Left ventricle myocardium inferior (tissue), 1 donor: ENCODE measurements at regions not wholly inside any gene's neighbourhood (a gene's known extent, or its start where the extent isn't known, plus 50 kb on each side); places are given as distances from the start of the nearest gene placed in this dataset.

Source experiments
- DNase-seq: peaks from one replicate; pipeline ENCODE4 v3.0.0-alpha.2; 2020
- H3K27ac ChIP-seq: fragments of 200-600 bp; replicated peaks from 2 replicates; pipeline ENCODE4 v1.8.0; 2021
- H3K27me3 ChIP-seq: fragments of 200-600 bp; 2 replicates; pipeline ENCODE4 v1.8.0; 2021; ENCODE audit warnings: low read depth
- H3K36me3 ChIP-seq: fragments of 200-600 bp; 2 replicates; pipeline ENCODE4 v1.8.0; 2021
- H3K4me1 ChIP-seq: fragments of 200-600 bp; 2 replicates; pipeline ENCODE4 v1.8.0; 2021
- H3K4me3 ChIP-seq: fragments of 200-600 bp; 2 replicates; pipeline ENCODE4 v1.8.0; 2021; ENCODE audit warnings: mild to moderate bottlenecking, moderate library complexity
- H3K9me3 ChIP-seq: fragments of 200-600 bp; replicated peaks from 2 replicates; pipeline ENCODE4 v1.8.0; 2021
- CTCF ChIP-seq: fragments of 200-600 bp; IDR thresholded peaks from 2 replicates; pipeline ENCODE4 v1.8.0; 2021; ENCODE audit warnings: antibody characterized with exemption, mild to moderate bottlenecking, borderline replicate concordance
- intact Hi-C: fragments of 100-400 bp; cut with micrococcal nuclease; formaldehyde crosslinking; loops from one replicate; pipeline ENCODE4 v1.11.0; 2022
- donor health status: DM: no; HTN: yes; CAD: no; lungs with severe emphysema.

- no peak for DNase-seq
- Histone ChIP-seq H3K27me3 (no peaks in the 10 kb centered on the region), H3K4me3 (peak overlapping the region; percentile 36), H3K4me1 (peaks cover 34% of the 10 kb centered on the region), H3K9me3 (peaks cover 7% of the 10 kb centered on the region), H3K36me3 (no peaks in the 10 kb centered on the region), H3K27ac (peak overlapping the region; percentile 73)
- intact Hi-C loops = no loop called here
- TF ChIP-seq CTCF = no peak
Observed at GRCh38 chr13:79723519-79724024, 242.6 kb downstream of the NDFIP2 start.

- TF ChIP-seq CTCF = no peak
- Histone ChIP-seq H3K27ac (peak overlapping the region; percentile 73), H3K4me1 (peaks cover 34% of the 10 kb centered on the region), H3K9me3 (peaks cover 9% of the 10 kb centered on the region), H3K36me3 (no peaks in the 10 kb centered on the region), H3K27me3 (no peaks in the 10 kb centered on the region), H3K4me3 (peak overlapping the region; percentile 36)
- DNase-seq = no peak
- intact Hi-C loops = no loop called here
Observed at GRCh38 chr13:79722885-79723445, 242.0 kb downstream of the NDFIP2 start.

GRCh38 chr13:79716191-79716590 lies 235.2 kb downstream of the NDFIP2 start:
- no peak for TF ChIP-seq CTCF

GRCh38 chr13:79711631-79712030 lies 230.7 kb downstream of the NDFIP2 start:
- Histone ChIP-seq H3K27ac (no peak overlapping the region), H3K36me3 (no peaks in the 10 kb centered on the region), H3K4me3 (no peak overlapping the region), H3K9me3 (no peaks in the 10 kb centered on the region), H3K27me3 (no peaks in the 10 kb centered on the region), H3K4me1 (no peaks in the 10 kb centered on the region)
- no peak for TF ChIP-seq CTCF
- intact Hi-C loops = no loop called here
- no peak for DNase-seq

More at GRCh38 chr13:79716191-79716590, 235.2 kb downstream of the NDFIP2 start:
- H3K9me3 ChIP-seq = peaks cover 9% of the 10 kb centered on the region
- H3K27me3 ChIP-seq = no peaks in the 10 kb centered on the region
- intact Hi-C loops = no loop called here
- DNase-seq = no peak
- H3K27ac ChIP-seq = no peak overlapping the region
- no peaks in the 10 kb centered on the region for H3K36me3 ChIP-seq
- H3K4me1 ChIP-seq = no peaks in the 10 kb centered on the region
- H3K4me3 ChIP-seq = no peak overlapping the region

- no peaks in the 10 kb centered on the region for H3K4me1 ChIP-seq
- H3K27ac ChIP-seq = no peak overlapping the region
- H3K36me3 ChIP-seq = no peaks in the 10 kb centered on the region
- no peak overlapping the region for H3K4me3 ChIP-seq
- intact Hi-C loops = no loop called here
- H3K9me3 ChIP-seq = no peaks in the 10 kb centered on the region
- H3K27me3 ChIP-seq = no peaks in the 10 kb centered on the region
- DNase-seq = no peak
- no peak for TF ChIP-seq CTCF
Observed at GRCh38 chr13:79710376-79710775, 229.4 kb downstream of the NDFIP2 start.
